ENCODE measurements at regions not wholly inside any gene's neighbourhood (a gene's known extent, or its start where the extent isn't known, plus 50 kb on each side); places are given as distances from the start of the nearest gene placed in this dataset.

DNA sequence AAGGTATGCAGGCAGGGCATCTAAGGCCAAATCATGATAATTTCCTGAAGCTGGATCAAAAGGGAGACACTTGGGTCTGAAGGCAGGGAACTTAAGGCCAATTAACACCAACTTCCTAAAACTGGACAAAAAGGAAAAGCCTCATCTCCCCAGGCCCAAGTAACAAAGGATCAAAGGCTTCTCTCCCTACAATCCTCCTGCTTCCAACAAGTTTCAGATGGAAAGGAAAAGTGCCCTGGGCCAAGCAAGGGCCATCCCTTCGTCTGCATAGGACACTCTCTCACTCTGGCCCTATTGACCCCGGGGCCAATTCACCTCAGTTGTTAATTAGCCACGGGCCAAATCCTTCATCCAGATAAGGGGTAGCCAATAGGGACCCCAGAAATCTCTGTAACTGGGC lies 1335.8 kb upstream of the CDH2 start:
- no peaks in the 10 kb centered on the region for H3K79me2 ChIP-seq (ENCODE audit: insufficient read depth, low read length)
- no peaks in the 10 kb centered on the region for H4K20me1 ChIP-seq (ENCODE audit: control insufficient read depth, insufficient read depth, insufficient read length)

More for the DNA sequence above, 1335.8 kb upstream of the CDH2 start:
- DNase-seq = no peak
- no peak overlapping the region for H2BK120ac ChIP-seq (ENCODE audit: low read depth, low read length, poor library complexity, severe bottlenecking)
- no peak overlapping the region for H3K18ac ChIP-seq (ENCODE audit: insufficient read length, low read depth, low read length)
- H3K9ac ChIP-seq (ENCODE audit: extremely low read depth, insufficient read length, low read length) = no peak overlapping the region
- no peak overlapping the region for H3K56ac ChIP-seq (ENCODE audit: insufficient read length, low read depth, low read length)
- H3K4me3 Mint-ChIP-seq = no peak overlapping the region
- no peaks in the 10 kb centered on the region for H3K4me1 ChIP-seq (ENCODE audit: insufficient read depth, low read length)
- H3K27me3 ChIP-seq (ENCODE audit: insufficient read depth, low read length) = no peaks in the 10 kb centered on the region
- no peak overlapping the region for H2BK5ac ChIP-seq (ENCODE audit: insufficient read length, low read length)
- no peak overlapping the region for H2AK5ac ChIP-seq (ENCODE audit: insufficient read length, low read length)
- H2AFZ ChIP-seq (ENCODE audit: low read length) = no peak overlapping the region
- H3K4me1 Mint-ChIP-seq = no peaks in the 10 kb centered on the region
- TF ChIP-seq, protein P1, sequence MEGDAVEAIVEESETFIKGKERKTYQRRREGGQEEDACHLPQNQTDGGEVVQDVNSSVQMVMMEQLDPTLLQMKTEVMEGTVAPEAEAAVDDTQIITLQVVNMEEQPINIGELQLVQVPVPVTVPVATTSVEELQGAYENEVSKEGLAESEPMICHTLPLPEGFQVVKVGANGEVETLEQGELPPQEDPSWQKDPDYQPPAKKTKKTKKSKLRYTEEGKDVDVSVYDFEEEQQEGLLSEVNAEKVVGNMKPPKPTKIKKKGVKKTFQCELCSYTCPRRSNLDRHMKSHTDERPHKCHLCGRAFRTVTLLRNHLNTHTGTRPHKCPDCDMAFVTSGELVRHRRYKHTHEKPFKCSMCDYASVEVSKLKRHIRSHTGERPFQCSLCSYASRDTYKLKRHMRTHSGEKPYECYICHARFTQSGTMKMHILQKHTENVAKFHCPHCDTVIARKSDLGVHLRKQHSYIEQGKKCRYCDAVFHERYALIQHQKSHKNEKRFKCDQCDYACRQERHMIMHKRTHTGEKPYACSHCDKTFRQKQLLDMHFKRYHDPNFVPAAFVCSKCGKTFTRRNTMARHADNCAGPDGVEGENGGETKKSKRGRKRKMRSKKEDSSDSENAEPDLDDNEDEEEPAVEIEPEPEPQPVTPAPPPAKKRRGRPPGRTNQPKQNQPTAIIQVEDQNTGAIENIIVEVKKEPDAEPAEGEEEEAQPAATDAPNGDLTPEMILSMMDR (conservative IDR thresholded peaks at IDR 0.05) = no peak
- H3K27ac Mint-ChIP-seq = no peak overlapping the region
- H2BK20ac ChIP-seq (ENCODE audit: low read depth, low read length, poor library complexity, severe bottlenecking) = no peak overlapping the region
- no peaks in the 10 kb centered on the region for H3K36me3 Mint-ChIP-seq (ENCODE audit: insufficient read depth in 1 of 3, low read depth in 3 of 3)
- H3K9me3 Mint-ChIP-seq = no peaks in the 10 kb centered on the region
- no peak overlapping the region for H3K4ac ChIP-seq (ENCODE audit: low read depth, low read length)
- no peak overlapping the region for H3K23ac ChIP-seq (ENCODE audit: insufficient read length, low read depth, low read length)
- H2BK12ac ChIP-seq (ENCODE audit: insufficient read length, low read depth, low read length) = no peak overlapping the region
- no peak overlapping the region for H3K14ac ChIP-seq (ENCODE audit: insufficient read depth, low read length)
- no peak overlapping the region for H4K8ac ChIP-seq (replicated peaks; ENCODE audit: insufficient read length, low read depth, low read length)
- H3K9me3 ChIP-seq (ENCODE audit: control insufficient read depth, low read depth, low read length) = no peaks in the 10 kb centered on the region
- WGBS (ENCODE audit: extremely low coverage, insufficient read length, low lambda C conversion rate) = no CpG with 5 or more reads among the region's 3 CpGs
- no peak overlapping the region for H4K91ac ChIP-seq (ENCODE audit: insufficient read length, low read depth, low read length)
- H4K5ac ChIP-seq (ENCODE audit: insufficient read length, low read depth, low read length) = no peak overlapping the region
- H2BK15ac ChIP-seq (ENCODE audit: low read depth, low read length) = no peak overlapping the region
- H3K23me2 ChIP-seq (ENCODE audit: insufficient read length, low read depth, low read length, poor library complexity, severe bottlenecking) = no peaks in the 10 kb centered on the region
- H3K27me3 Mint-ChIP-seq (ENCODE audit: low read depth) = no peaks in the 10 kb centered on the region
- no peak overlapping the region for H3K4me2 ChIP-seq (ENCODE audit: insufficient read depth, insufficient read length, low read length)
- H3K79me1 ChIP-seq (ENCODE audit: insufficient read depth, low read depth, low read length, poor library complexity, severe bottlenecking) = no peaks in the 10 kb centered on the region
- no peak overlapping the region for H3T11ph ChIP-seq (ENCODE audit: low read length)
- no peak overlapping the region for H3K27ac ChIP-seq (ENCODE audit: insufficient read length, low read depth, low read length)
